H1 (cell line): ENCODE measurements at regions not wholly inside any gene's neighbourhood (a gene's known extent, or its start where the extent isn't known, plus 50 kb on each side); places are given as distances from the start of the nearest gene placed in this dataset.

Experiments
- CTCF ChIA-PET: fragments of 300-600 bp; sonication (Branson Sonifier 250); formaldehyde crosslinking; loops from one replicate; lab custom pipeline; 2021; ENCODE audit not compliant: partially characterized antibody; lab: Charles Lee
- POLR2A ChIA-PET: fragments of 300-600 bp; sonication (Branson Sonifier 250); formaldehyde crosslinking; loops from one replicate; lab custom pipeline; 2021; ENCODE audit warnings: inconsistent platforms; ENCODE audit not compliant: partially characterized antibody; lab: Charles Lee
- DNase-seq, 2 experiments: peaks; one replicate each; pipeline versions ENCODE4 v3.0.0 to v3.0.0-alpha.2; 2010 to 2022; ENCODE audit warnings: low spot score in 2 of 2, low read depth in 1 of 2, mixed read lengths in 1 of 2
- FAIRE-seq: peaks from 2 replicates; lab custom pipeline; 2011; peaks lifted over from hg19 to GRCh38; lab: Jason Lieb, UNC
- H2AFZ ChIP-seq: 2 replicates; pipeline ENCODE4 v1.8.1; 2012; ENCODE audit warnings: low read length, inconsistent platforms
- H2AK5ac ChIP-seq: 2 replicates; pipeline ENCODE4 v1.6.1; 2013; ENCODE audit warnings: low read depth, low read length
- H2BK120ac ChIP-seq: replicated peaks from 2 replicates; pipeline ENCODE3; 2013; ENCODE audit warnings: low read depth, low read length, inconsistent platforms
- H2BK12ac ChIP-seq: 2 replicates; pipeline ENCODE4 v1.6.1; 2013; ENCODE audit warnings: low read depth, low read length
- H2BK15ac ChIP-seq: 2 replicates; pipeline ENCODE4 v1.6.1; 2013; ENCODE audit warnings: low read length
- H2BK20ac ChIP-seq: 2 replicates; pipeline ENCODE4 v1.6.1; 2013; ENCODE audit warnings: low read length
- H2BK5ac ChIP-seq: 2 replicates; pipeline ENCODE4 v1.6.1; 2013; ENCODE audit warnings: low read depth, low read length
- H3K14ac ChIP-seq: 2 replicates; pipeline ENCODE4 v1.6.1; 2013; ENCODE audit warnings: inconsistent platforms; ENCODE audit not compliant: insufficient read length
- H3K18ac ChIP-seq: 2 replicates; pipeline ENCODE4 v1.6.1; 2013; ENCODE audit warnings: low read length; ENCODE audit errors: extremely low read depth
- H3K23ac ChIP-seq: 2 replicates; pipeline ENCODE4 v1.6.1; 2013; ENCODE audit warnings: inconsistent platforms; ENCODE audit not compliant: insufficient read length
- H3K23me2 ChIP-seq: 2 replicates; pipeline ENCODE4 v1.6.1; 2013; ENCODE audit warnings: low read depth, low read length
- H3K27ac ChIP-seq: 2 replicates; pipeline ENCODE4 v1.6.1; 2011; ENCODE audit warnings: low read depth, low read length, inconsistent platforms
- H3K27me3 ChIP-seq, 4 experiments: replicated peaks in 1 of 4; 1 replicate in 1 of 4; 2 replicates in 3 of 4; pipeline versions ENCODE4 v1.6.1 to v1.8.1; 2011 to 2013; ENCODE audit warnings: low read length in 3 of 4, mild to moderate bottlenecking in 3 of 4, inconsistent platforms in 2 of 4, mixed read lengths in 2 of 4, moderate library complexity in 1 of 4; ENCODE audit not compliant: control insufficient read depth in 3 of 4, insufficient read depth in 3 of 4; ENCODE audit errors: extremely low read depth in 1 of 4
- H3K36me3 ChIP-seq, 4 experiments: 2 replicates each; pipeline versions ENCODE4 v1.6.1 to v1.8.1; 2011 to 2013; ENCODE audit warnings: mild to moderate bottlenecking in 4 of 4, low read length in 3 of 4, moderate library complexity in 2 of 4, control low read depth in 1 of 4, inconsistent platforms in 1 of 4; ENCODE audit not compliant: insufficient read depth in 4 of 4, control insufficient read depth in 2 of 4
- H3K4ac ChIP-seq: replicated peaks from 2 replicates; pipeline ENCODE3; 2013; ENCODE audit warnings: low read length, low read depth, mixed read lengths, inconsistent platforms; ENCODE audit not compliant: insufficient read length
- H3K4me1 ChIP-seq, 4 experiments: replicated peaks in 1 of 4; 1 replicate in 1 of 4; 2 replicates in 3 of 4; pipeline versions ENCODE4 v1.6.1 to v1.8.1; 2011 to 2013; ENCODE audit warnings: low read length in 3 of 4, inconsistent platforms in 2 of 4, mixed read lengths in 1 of 4; ENCODE audit not compliant: insufficient read depth in 4 of 4, control insufficient read depth in 3 of 4
- H3K4me2 ChIP-seq, 2 experiments: 2 replicates each; pipeline versions ENCODE4 v1.6.1 to v1.8.1; 2011 to 2013; ENCODE audit warnings: low read depth in 2 of 2, low read length in 2 of 2, control low read depth in 1 of 2, inconsistent platforms in 1 of 2, mild to moderate bottlenecking in 1 of 2; ENCODE audit not compliant: insufficient read depth in 1 of 2
- H3K4me3 ChIP-seq, 4 experiments: fragments of 200-600, 300-600 bp in 1 of 4; sonication (generic), shearing (Covaris generic), sonication (Bioruptor Twin) in 1 of 4; 2 replicates each; pipeline versions ENCODE4 v1.5.1 to v1.8.1; 2011 to 2016; ENCODE audit warnings: low read length in 4 of 4, low read depth in 3 of 4, control low read depth in 2 of 4, inconsistent platforms in 2 of 4, mild to moderate bottlenecking in 2 of 4, mixed read lengths in 1 of 4, moderate library complexity in 1 of 4; ENCODE audit not compliant: insufficient read depth in 2 of 4; ENCODE audit errors: extremely low read depth in 1 of 4
- H3K56ac ChIP-seq: replicated peaks from 2 replicates; pipeline ENCODE3; 2013; ENCODE audit warnings: low read depth, mild to moderate bottlenecking, mixed read lengths, low read length, inconsistent platforms; ENCODE audit not compliant: insufficient read length
- H3K79me1 ChIP-seq: 2 replicates; pipeline ENCODE4 v1.6.1; 2013; ENCODE audit warnings: low read depth, low read length, control low read depth
- H3K79me2 ChIP-seq, 2 experiments: 2 replicates each; pipeline versions ENCODE4 v1.6.1 to v1.8.1; 2012 to 2013; ENCODE audit warnings: low read length in 2 of 2, mild to moderate bottlenecking in 2 of 2, inconsistent platforms in 1 of 2; ENCODE audit not compliant: insufficient read depth in 2 of 2, control insufficient read depth in 1 of 2
- H3K9ac ChIP-seq, 4 experiments: replicated peaks in 1 of 4; 1 replicate in 1 of 4; 2 replicates in 3 of 4; pipeline versions ENCODE4 v1.6.1 to v1.8.1; 2011 to 2013; ENCODE audit warnings: low read depth in 3 of 4, low read length in 3 of 4, control low read depth in 2 of 4, mild to moderate bottlenecking in 2 of 4, moderate library complexity in 2 of 4, inconsistent platforms in 1 of 4; ENCODE audit errors: extremely low read depth in 1 of 4
- H3K9me3 ChIP-seq, 2 experiments: 2 replicates each; pipeline versions ENCODE4 v1.6.1 to v1.8.1; 2012 to 2013; ENCODE audit warnings: mild to moderate bottlenecking in 2 of 2, moderate library complexity in 2 of 2, control low read depth in 1 of 2, inconsistent platforms in 1 of 2, low read depth in 1 of 2, low read length in 1 of 2, mixed read lengths in 1 of 2; ENCODE audit not compliant: insufficient read depth in 2 of 2
- H4K20me1 ChIP-seq, 2 experiments: replicated peaks in 1 of 2; 2 replicates each; pipeline versions ENCODE3 to v1.8.1; 2011 to 2013; ENCODE audit warnings: inconsistent platforms in 2 of 2, low read length in 2 of 2, mild to moderate bottlenecking in 1 of 2; ENCODE audit not compliant: insufficient read depth in 2 of 2, control insufficient read depth in 1 of 2
- H4K5ac ChIP-seq: 2 replicates; pipeline ENCODE4 v1.6.1; 2013; ENCODE audit warnings: low read length, low read depth, mixed read lengths, inconsistent platforms; ENCODE audit not compliant: insufficient read length
- H4K8ac ChIP-seq: 2 replicates; pipeline ENCODE4 v1.8.0; 2013; ENCODE audit warnings: mild to moderate bottlenecking, moderate library complexity, low read length, inconsistent platforms; ENCODE audit not compliant: insufficient read depth; ENCODE audit errors: extremely low read depth
- H4K91ac ChIP-seq: replicated peaks from 2 replicates; pipeline ENCODE3; 2013; ENCODE audit warnings: low read length, mixed read lengths, inconsistent platforms; ENCODE audit not compliant: insufficient read length
- CTBP2 ChIP-seq: IDR thresholded peaks from 2 replicates; pipeline ENCODE4 v1.7.0; 2011; ENCODE audit warnings: borderline replicate concordance, mild to moderate bottlenecking, moderate library complexity, mixed read lengths, low read length; ENCODE audit not compliant: insufficient read depth, insufficient read length
- GABPA ChIP-seq: IDR thresholded peaks from 2 replicates; pipeline ENCODE4 v1.6.1; 2011; ENCODE audit warnings: mild to moderate bottlenecking, low read length, moderate library complexity, borderline replicate concordance; ENCODE audit not compliant: insufficient read depth
- JUN ChIP-seq: IDR thresholded peaks from 2 replicates; pipeline ENCODE4 v1.6.1; 2011; ENCODE audit warnings: low read depth, mild to moderate bottlenecking, improper control_type of control experiment, low read length
- KDM5A ChIP-seq: fragments of 200-600 bp; IDR thresholded peaks from 2 replicates; pipeline ENCODE4 v1.7.1; 2012; ENCODE audit warnings: mild to moderate bottlenecking, low read length, inconsistent platforms, mixed read lengths
- RBBP5 ChIP-seq: IDR thresholded peaks from 2 replicates; pipeline ENCODE4 v1.7.1; 2012; ENCODE audit warnings: low read depth, mild to moderate bottlenecking, inconsistent platforms, low read length, moderate library complexity, borderline replicate concordance
- RNF2 ChIP-seq: fragments of 200-900, 300-1000 bp; sonication (generic); IDR thresholded peaks from 2 replicates; pipeline ENCODE4 v1.7.1; 2016; ENCODE audit warnings: borderline replicate concordance, low read depth, mild to moderate bottlenecking, antibody characterized with exemption, low read length; ENCODE audit not compliant: poor library complexity, severe bottlenecking; ENCODE audit errors: missing control alignments
- SIN3A ChIP-seq, 2 experiments: IDR thresholded peaks in 1 of 2; conservative IDR thresholded peaks in 1 of 2; 2 replicates each; pipeline ENCODE4 v1.6.1; 2011 to 2012; ENCODE audit warnings: low read length in 2 of 2, improper control_type of control experiment in 1 of 2, low read depth in 1 of 2, mild to moderate bottlenecking in 1 of 2
- SIX5 ChIP-seq: IDR thresholded peaks from 2 replicates; pipeline ENCODE4 v1.6.1; 2011; ENCODE audit warnings: mild to moderate bottlenecking, low read depth, low read length
- SP1 ChIP-seq: IDR thresholded peaks from 2 replicates; pipeline ENCODE4 v1.6.1; 2011; ENCODE audit warnings: low read depth, low read length
- SUZ12 ChIP-seq: fragments of 200-600 bp; sonication (generic); IDR thresholded peaks from 2 replicates; pipeline ENCODE4 v1.6.1; 2012; ENCODE audit warnings: mild to moderate bottlenecking, inconsistent platforms, low read length, moderate library complexity, mixed read lengths
- TBP ChIP-seq: IDR thresholded peaks from 2 replicates; pipeline ENCODE4 v1.6.1; 2011; ENCODE audit warnings: low read depth, low read length, improper control_type of control experiment
- WGBS, 2 experiments: shearing (Covaris generic) in 1 of 2; methylation state at CpG; one replicate each; pipeline versions ENCODE4 v1.1.6 to v1.1.7; 2013 to 2015; ENCODE audit warnings: low lambda C conversion rate in 2 of 2, mixed read lengths in 2 of 2, inconsistent platforms in 1 of 2, low coverage in 1 of 2, missing lambda C conversion rate in 1 of 2; ENCODE audit not compliant: insufficient replicate concordance in 2 of 2, insufficient coverage in 1 of 2, insufficient read length in 1 of 2; ENCODE audit errors: extremely low coverage in 1 of 2, missing lambda C conversion rate in 1 of 2; 5-methylcytosine and 5-hydroxymethylcytosine counted together
- TF ChIP-seq, protein P1 (sequence below): IDR thresholded peaks from 2 replicates; pipeline ENCODE4 v1.6.1; 2012; ENCODE audit warnings: low read length, inconsistent platforms

DNA sequence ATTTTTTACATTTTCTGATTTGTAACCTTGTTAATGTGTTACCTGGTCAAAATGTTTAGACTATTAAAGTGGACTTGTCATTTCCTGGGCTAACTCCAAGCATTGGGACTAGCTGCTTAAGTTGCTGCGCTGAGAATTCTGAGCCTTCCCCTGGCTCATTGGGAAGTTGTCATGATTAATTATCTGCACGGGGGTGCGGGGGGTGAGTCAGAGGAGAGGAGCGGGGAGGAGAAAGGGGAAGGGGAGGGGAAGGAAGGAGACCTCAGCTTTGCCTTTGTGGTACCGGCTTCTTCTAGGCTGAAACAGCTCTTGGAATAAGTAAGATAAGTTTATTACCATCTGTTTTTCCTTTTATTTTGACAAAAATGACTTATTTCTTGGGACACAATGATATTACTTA lies 52.9 kb upstream of the APCDD1 start:
- no peak for DNase-seq
- Histone ChIP-seq H4K8ac (no peak overlapping the region), H3K4me1 (peaks cover 2 to 4% (median 3%) of the 10 kb centered on the region in 4 experiments; a peak in 3 of 7 replicates), H3K79me2 (no peaks in the 10 kb centered on the region), H3K23ac (no peak overlapping the region), H2BK20ac (no peak overlapping the region), H3K27me3 (no peaks in the 10 kb centered on the region), H2BK5ac (no peak overlapping the region), H3K4ac (no peak overlapping the region), H3K4me2 (no peak overlapping the region), H2AFZ (no peak overlapping the region), H3K4me3 (no peak overlapping the region), H4K91ac (no peak overlapping the region), H3K14ac (no peak overlapping the region), H3K9me3 (no peaks in the 10 kb centered on the region), H2AK5ac (no peak overlapping the region), H3K18ac (no peak overlapping the region), H3K56ac (no peak overlapping the region), H3K23me2 (no peaks in the 10 kb centered on the region), H3K9ac (no peak overlapping the region), H2BK12ac (no peak overlapping the region), H2BK15ac (no peak overlapping the region), H2BK120ac (no peak overlapping the region), H3K79me1 (no peaks in the 10 kb centered on the region), H3K36me3 (no peaks in the 10 kb centered on the region), H3K27ac (no peak overlapping the region), H4K5ac (no peak overlapping the region), H4K20me1 (no peaks in the 10 kb centered on the region)
- TF ChIP-seq GABPA (no peak), SUZ12 (no peak), TBP (no peak), JUN (no peak), CTBP2 (no peak), SIN3A (conservative IDR thresholded peaks at IDR 0.05 in 1 of 2, IDR thresholded peaks at IDR 0.05 in 1 of 2; ENCODE audit: low read depth in 1 of 2, low read length in 2 of 2) (no peak), SIX5 (no peak), KDM5A (no peak), RBBP5 (no peak), SP1 (no peak), RNF2 (no peak)
- TF ChIP-seq, protein P1, sequence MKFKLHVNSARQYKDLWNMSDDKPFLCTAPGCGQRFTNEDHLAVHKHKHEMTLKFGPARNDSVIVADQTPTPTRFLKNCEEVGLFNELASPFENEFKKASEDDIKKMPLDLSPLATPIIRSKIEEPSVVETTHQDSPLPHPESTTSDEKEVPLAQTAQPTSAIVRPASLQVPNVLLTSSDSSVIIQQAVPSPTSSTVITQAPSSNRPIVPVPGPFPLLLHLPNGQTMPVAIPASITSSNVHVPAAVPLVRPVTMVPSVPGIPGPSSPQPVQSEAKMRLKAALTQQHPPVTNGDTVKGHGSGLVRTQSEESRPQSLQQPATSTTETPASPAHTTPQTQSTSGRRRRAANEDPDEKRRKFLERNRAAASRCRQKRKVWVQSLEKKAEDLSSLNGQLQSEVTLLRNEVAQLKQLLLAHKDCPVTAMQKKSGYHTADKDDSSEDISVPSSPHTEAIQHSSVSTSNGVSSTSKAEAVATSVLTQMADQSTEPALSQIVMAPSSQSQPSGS = no peak
- 83% methylated on average over 2 of the region's 5 CpGs; no CpG with 5 or more reads in 1 of the 2 experiments for WGBS, 2 experiments
- POLR2A ChIA-PET = no interaction called here
- FAIRE-seq = no peak
- CTCF ChIA-PET = no interaction called here
